ENCODE measurements at regions not wholly inside any gene's neighbourhood (a gene's known extent, or its start where the extent isn't known, plus 50 kb on each side); places are given as distances from the start of the nearest gene placed in this dataset.

DNA sequence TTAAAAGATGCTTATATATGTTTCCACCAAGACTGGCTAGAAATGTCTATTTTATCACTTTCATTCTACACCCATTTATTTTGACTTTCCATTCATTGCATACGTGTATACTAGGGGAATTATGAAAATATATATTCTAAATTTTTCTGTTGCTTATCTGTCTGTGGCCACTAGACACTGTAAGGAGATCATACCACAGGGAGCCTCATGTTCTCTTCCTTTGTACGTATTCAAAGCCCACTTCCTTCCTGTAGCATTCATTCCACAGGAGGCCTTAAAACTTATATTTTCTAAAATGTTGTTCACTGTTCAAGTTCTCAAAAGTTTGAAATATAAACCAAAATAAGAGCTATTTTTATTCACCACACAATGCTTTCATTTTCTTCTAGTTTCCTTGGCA lies 1848.9 kb upstream of the TENM3 start:
- Histone ChIP-seq H3K36me3 (ENCODE audit: control insufficient read depth, insufficient read depth, low read length) (no peaks in the 10 kb centered on the region), H3K4me2 (ENCODE audit: low read depth, low read length) (no peak overlapping the region), H2BK20ac (ENCODE audit: low read depth, low read length) (no peak overlapping the region), H4K20me1 (ENCODE audit: insufficient read depth, low read length) (no peaks in the 10 kb centered on the region), H3K23ac (ENCODE audit: low read depth, low read length) (no peak overlapping the region), H3K18ac (ENCODE audit: low read depth, low read length) (no peak overlapping the region), H2BK5ac (ENCODE audit: low read depth, low read length, poor library complexity, severe bottlenecking) (no peak overlapping the region), H2AK9ac (replicated peaks; ENCODE audit: low read depth, low read length, poor library complexity) (no peak overlapping the region), H2BK120ac (ENCODE audit: low read depth, low read length) (no peak overlapping the region), H3K9ac (ENCODE audit: low read depth, low read length) (no peak overlapping the region), H3K56ac (ENCODE audit: extremely low read depth, insufficient read depth, low read length) (no peak overlapping the region), H3K4ac (ENCODE audit: low read depth, low read length) (no peak overlapping the region), H3K14ac (replicated peaks; ENCODE audit: low read depth, low read length) (no peak overlapping the region), H2BK15ac (ENCODE audit: low read depth, low read length) (no peak overlapping the region), H4K91ac (ENCODE audit: insufficient read depth, low read depth, low read length) (no peak overlapping the region), H4K8ac (ENCODE audit: low read depth in 2 of 2, low read length in 2 of 2) (no peak overlapping the region), H3K4me3 (ENCODE audit: insufficient read depth, low read depth, low read length) (no peak overlapping the region), H3K27me3 (ENCODE audit: control insufficient read depth, insufficient read depth, low read length) (no peaks in the 10 kb centered on the region), H3K27ac (ENCODE audit: insufficient read depth, low read length) (no peak overlapping the region), H4K5ac (ENCODE audit: low read depth, low read length) (no peak overlapping the region), H2AK5ac (ENCODE audit: low read depth, low read length) (no peak overlapping the region), H3K79me1 (ENCODE audit: low read depth in 1 of 2, low read length in 2 of 2) (no peaks in the 10 kb centered on the region), H3K9me3 (ENCODE audit: control insufficient read depth, insufficient read depth, low read length) (peaks cover 3% of the 10 kb centered on the region; the same call in 1 of the 2 replicates), H3K9me1 (ENCODE audit: insufficient read depth, low read length) (no peaks in the 10 kb centered on the region), H3K4me1 (ENCODE audit: control insufficient read depth, insufficient read depth, low read length) (no peaks in the 10 kb centered on the region), H2AFZ (replicated peaks; ENCODE audit: low read length, poor library complexity) (no peak overlapping the region)
- POLR2A ChIA-PET (ENCODE audit: unreplicated experiment): no interaction called here
- dilution Hi-C loops (cut with HindIII; ENCODE audit: low sequenced_read_pairs, unreplicated experiment): no loop called here
- CTCF ChIA-PET: no interaction called here
- BruUV-seq (replicated peaks): no TSS peak
- intact Hi-C loops (cut with micrococcal nuclease): no loop called here
- no CpG with 5 or more reads among the region's 2 CpGs for WGBS, 2 experiments (ENCODE audit: extremely low coverage in 2 of 2, insufficient read length in 1 of 2)
- TF ChIP-seq RFX5 (IDR thresholded peaks at IDR 0.05; ENCODE audit: low read depth, low read length): no peak
- no peak for TF ChIP-seq CEBPB (IDR thresholded peaks at IDR 0.05; ENCODE audit: low read depth, low read length)
- TF ChIP-seq, protein P1, sequence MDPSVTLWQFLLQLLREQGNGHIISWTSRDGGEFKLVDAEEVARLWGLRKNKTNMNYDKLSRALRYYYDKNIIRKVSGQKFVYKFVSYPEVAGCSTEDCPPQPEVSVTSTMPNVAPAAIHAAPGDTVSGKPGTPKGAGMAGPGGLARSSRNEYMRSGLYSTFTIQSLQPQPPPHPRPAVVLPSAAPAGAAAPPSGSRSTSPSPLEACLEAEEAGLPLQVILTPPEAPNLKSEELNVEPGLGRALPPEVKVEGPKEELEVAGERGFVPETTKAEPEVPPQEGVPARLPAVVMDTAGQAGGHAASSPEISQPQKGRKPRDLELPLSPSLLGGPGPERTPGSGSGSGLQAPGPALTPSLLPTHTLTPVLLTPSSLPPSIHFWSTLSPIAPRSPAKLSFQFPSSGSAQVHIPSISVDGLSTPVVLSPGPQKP (IDR thresholded peaks at IDR 0.05; ENCODE audit: borderline replicate concordance, low read depth, low read length): no peak
- TF ChIP-seq FOS (IDR thresholded peaks at IDR 0.05; ENCODE audit: low read depth, low read length): no peak
- no peak for TF ChIP-seq USF2 (IDR thresholded peaks at IDR 0.05; ENCODE audit: low read depth, low read length)
- TF ChIP-seq SMC3 (IDR thresholded peaks at IDR 0.05; ENCODE audit: low read depth, low read length): no peak
- TF ChIP-seq MAFK (IDR thresholded peaks at IDR 0.05; ENCODE audit: low read depth, low read length): no peak
- DNase-seq (no peak), ATAC-seq (ENCODE audit: low read depth) (no peak)
- in situ Hi-C loops (cut with MboI; ENCODE audit: low sequenced_read_pairs): no loop called here

Data from IMR-90 (cell line).